HG03460 (cell line): ENCODE measurements at regions not wholly inside any gene's neighbourhood (a gene's known extent, or its start where the extent isn't known, plus 50 kb on each side); places are given as distances from the start of the nearest gene placed in this dataset.

Source experiments
- ATAC-seq: cut with Tn5 transposase; IDR thresholded peaks from one replicate; pipeline ENCODE4 v1.9.1; 2021; ENCODE audit not compliant: unreplicated experiment

GRCh38 chr17:33352526-33352925 lies 59.4 kb upstream of the ASIC2 start:
- ATAC-seq: no peak

GRCh38 chr17:33356266-33356665 lies 63.2 kb upstream of the ASIC2 start:
- no peak for ATAC-seq

GRCh38 chr17:33363475-33363874 lies 70.4 kb upstream of the ASIC2 start:
- ATAC-seq: no peak

DNA sequence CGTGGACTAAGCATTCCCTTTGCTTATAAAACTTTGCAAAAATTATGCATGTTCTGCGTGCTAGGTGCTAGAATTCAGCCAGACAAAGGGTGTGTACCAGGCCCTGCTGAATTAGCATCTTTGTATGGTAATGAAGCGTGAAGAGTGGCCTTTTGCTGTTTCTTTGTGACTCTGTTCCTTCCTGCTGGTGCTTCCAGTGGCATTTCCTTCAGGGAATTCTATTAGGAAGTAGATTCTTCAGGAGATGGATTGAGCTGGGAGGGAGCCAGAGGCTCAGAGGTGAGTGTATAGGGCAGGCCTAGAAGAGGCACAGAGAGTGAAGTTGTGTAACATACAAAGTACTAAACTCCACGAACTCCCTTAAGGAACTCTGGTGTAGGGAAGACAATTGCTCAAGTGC lies 73.9 kb upstream of the ASIC2 start:
- no peak for ATAC-seq

GRCh38 chr17:33369149-33369548 lies 76.1 kb upstream of the ASIC2 start:
- ATAC-seq: no peak

GRCh38 chr17:33369876-33370275 lies 76.8 kb upstream of the ASIC2 start:
- no peak for ATAC-seq

- ATAC-seq: no peak
These were observed 77.3 kb upstream of the ASIC2 start for GRCh38 chr17:33370401-33370800.

DNA sequence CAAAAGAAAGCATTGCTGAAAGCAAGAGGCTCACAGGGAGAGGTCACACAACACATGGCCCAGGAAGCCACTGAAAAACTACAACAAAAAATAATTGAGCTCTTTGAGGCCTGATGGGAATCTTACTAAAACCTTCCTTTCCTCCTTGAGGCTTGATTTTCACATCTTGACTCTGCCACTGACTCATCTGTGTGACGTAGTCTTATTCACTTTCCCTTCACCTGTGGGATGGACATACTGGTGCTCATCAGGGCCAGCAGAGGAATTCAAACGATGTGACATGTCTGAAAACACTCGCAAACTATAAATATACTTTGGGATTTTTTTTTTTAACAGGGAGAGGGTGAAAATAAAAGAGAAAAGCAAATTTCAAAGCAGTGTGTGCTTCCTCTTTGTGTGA lies 78.3 kb upstream of the ASIC2 start:
- ATAC-seq: no peak

GRCh38 chr17:33373273-33373672 lies 80.2 kb upstream of the ASIC2 start:
- no peak for ATAC-seq

DNA sequence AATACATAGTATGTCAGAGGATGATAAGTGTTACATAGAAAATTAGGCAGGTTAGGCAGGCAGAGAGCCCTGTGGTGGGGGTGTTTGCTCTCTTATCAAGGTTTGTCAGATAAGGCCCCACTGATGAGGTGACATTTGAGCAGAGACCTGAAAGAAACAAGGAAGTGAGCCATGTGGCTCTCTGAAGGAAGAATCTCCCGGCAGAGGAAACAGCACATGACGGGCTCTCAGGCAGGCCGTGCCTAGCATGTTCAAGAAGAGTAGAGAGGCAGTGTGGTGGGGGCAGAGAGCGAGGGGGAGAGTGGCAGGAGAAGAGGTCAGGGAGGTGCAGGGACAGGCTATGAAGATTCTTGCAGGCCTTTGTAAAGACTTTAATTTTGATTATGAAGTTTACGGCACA lies 82.0 kb upstream of the ASIC2 start:
- ATAC-seq: no peak

DNA sequence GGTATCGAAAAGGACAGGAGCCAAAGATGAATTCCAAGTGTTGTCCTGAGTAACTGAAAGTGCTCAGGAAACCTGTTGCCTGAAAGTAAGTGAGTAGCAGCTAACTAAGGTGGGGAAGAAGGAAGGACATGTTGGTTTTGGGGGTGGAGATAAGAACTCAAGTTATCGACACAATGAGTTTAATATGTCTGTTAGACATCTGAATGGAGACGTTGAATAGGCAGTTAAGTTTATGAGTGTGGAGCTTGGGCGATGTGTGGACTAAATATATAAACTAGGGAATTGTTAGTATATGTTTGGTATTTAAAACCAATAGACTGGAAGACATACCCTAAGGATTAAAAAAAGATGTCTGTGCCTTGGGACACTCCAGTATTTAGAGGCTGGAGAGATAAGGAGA lies 82.7 kb upstream of the ASIC2 start:
- no peak for ATAC-seq

DNA sequence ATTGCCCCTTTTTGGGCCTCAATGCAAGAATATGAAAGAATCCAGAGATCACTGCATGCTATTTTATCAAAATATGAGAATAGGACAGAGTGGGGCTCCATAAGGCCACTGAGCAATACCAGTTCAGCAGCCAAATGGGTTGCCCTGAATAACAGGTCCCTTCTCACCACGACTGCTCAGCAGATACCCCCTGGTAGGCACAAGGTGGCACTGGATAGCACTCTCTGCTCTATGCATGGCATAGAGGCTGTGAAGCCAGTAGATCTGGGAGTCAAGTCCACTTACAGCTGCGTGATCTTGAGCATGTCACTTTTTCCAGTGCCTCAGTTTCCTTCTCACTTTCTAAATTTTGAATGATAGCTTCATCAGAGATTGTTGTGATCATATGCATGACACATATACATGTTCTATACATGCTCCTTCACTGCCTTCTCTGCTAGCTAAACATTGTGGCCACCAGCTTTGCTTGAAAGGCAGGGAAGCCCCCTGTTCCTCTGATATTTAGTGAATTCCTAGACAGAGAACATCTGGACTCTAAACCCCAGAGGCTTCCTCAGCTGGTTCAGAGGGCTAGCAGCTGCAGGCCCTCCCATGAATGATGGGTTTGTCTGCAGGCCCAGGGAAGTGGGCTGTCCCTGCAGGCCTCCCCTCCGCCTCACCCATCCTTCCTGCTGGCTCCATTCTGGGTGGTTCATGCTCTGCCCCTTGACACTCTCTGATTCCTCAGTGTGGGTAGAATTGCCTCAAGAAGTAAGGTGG lies 84.9 kb upstream of the ASIC2 start:
- no peak for ATAC-seq

GRCh38 chr17:33381201-33381600 lies 88.1 kb upstream of the ASIC2 start:
- ATAC-seq: no peak

- no peak for ATAC-seq
These were observed 90.5 kb upstream of the ASIC2 start for GRCh38 chr17:33383488-33384023.

- ATAC-seq: no peak
These were observed 92.0 kb upstream of the ASIC2 start for GRCh38 chr17:33385133-33385532.

DNA sequence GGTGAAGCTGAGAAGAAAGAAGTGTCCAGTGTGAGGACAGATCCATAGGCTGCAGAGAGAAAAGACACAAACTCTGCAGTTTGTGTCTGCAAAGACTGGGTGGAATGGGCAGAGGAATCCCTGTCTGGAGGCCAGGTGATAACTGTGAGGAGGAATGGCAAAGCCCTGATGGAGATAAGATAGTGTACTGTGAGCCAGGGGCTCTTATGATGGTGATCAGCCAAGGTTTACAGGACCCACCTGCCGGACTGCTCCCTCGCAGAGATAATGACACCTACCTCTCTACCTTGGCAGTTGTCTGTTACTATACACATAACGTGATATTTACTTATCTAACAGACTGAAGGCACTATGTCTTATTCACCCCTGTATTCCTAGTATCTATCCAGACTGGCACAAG lies 92.6 kb upstream of the ASIC2 start:
- no peak for ATAC-seq

DNA sequence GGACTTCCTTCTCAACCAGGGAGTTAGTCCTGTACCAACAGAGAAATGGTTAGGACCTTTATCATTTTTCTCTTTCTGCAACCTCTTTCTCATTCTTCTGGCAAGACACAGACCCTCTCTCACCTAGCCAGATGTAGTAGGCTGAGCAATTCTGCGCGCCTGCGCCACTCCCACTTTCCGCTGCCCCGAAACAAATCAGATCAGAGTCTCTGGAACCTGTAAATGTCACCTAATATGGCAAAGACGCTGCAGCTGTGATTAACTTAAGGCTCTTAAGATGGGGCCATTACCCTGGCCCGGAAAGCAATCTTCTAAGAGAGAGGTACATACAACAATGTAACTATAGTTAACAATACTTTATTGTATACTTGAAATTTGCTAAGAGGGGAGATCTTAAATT lies 94.3 kb upstream of the ASIC2 start:
- no peak for ATAC-seq

DNA sequence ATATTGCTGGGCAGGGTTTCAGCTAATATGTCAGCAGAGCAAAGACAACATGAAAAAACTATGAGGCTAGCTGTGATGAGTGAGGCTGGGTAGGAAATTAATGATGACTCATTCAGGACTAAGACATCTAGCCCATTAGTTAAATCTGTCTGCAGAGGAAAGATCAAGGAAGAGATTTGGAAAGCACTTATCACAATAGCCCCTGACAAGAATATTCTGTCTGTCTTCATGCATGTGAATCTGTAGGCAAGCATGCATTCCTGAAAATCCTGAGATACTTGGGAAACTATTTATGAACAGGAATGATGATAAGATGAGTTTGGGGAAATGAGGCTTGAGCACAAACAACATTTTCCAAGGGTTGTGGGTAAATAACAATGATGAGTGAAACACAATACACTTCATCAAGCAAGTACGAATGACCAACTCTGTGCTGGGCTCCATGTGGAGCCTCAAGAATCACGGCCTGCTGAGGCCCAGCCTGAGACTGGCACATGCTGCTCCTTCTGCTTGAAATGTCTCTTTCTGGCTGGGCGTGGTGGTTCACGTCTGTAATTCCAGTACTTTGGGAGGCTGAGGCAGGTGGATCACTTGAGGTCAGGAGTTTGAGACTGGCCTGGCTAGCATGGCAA lies 96.5 kb upstream of the ASIC2 start:
- ATAC-seq: no peak

GRCh38 chr17:33390479-33391176 lies 97.5 kb upstream of the ASIC2 start:
- no peak for ATAC-seq

GRCh38 chr17:33396818-33397217 lies 103.7 kb upstream of the ASIC2 start:
- ATAC-seq: no peak

DNA sequence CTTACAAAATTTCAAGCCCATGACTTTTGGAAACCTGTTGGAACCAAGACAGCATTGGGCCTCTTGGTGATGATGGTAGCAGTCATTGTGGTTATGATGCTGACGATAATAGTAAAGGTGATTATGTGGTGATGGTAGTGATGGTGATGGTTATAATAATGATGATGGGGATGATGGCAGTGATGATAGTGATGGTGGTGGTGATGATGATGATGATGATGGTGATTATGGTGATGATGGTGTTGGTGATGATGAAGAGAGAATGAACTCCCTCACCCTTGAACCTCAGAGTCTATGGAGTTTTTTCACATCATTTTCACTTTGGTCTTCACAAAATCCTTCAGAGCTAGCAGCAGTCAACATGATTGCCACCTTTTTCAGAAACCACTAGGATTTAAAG lies 105.3 kb upstream of the ASIC2 start:
- no peak for ATAC-seq

DNA sequence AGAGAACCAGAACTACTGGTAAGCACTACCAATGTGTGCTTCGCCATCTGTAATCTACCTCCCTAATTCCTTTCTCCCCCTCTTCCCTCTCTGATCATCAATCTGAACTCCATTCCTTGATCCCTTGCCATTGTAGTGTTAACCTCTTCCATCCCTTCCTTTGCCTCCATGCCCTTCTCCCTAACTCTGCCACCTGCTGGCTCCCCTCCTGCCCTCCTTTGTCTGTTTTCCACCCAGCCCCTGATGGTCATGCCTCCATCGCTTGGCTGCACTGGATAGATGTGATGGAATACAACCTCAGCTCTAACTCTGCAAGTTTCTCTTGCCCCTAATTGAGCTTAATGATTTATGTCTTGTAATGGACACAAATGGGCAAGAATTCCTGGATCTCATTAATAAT lies 108.2 kb upstream of the ASIC2 start:
- ATAC-seq: no peak
